Naive thymus-derived CD4-positive, alpha-beta T cell (primary cell): ENCODE measurements at regions not wholly inside any gene's neighbourhood (a gene's known extent, or its start where the extent isn't known, plus 50 kb on each side); places are given as distances from the start of the nearest gene placed in this dataset. TPM values are rescaled to one million over a fixed set of nuclear protein-coding genes. Genes with fewer than 3 reads are reported as not detected.

Experiments
- ATAC-seq: fragments of 150-1000 bp; cut with Tn5 transposase; 2 replicates; pipeline ENCODE4 v1.10.0; 2021; ENCODE audit warnings: mild to moderate bottlenecking, moderate library complexity
- CTCF ChIA-PET: fragments of 350-600 bp; sonication (Branson Sonifier 250); formaldehyde crosslinking; loops from one replicate; lab custom pipeline; 2021; ENCODE audit warnings: antibody characterized with exemption; lab: Charles Lee
- POLR2A ChIA-PET: fragments of 350-600 bp; sonication (Branson Sonifier 250); formaldehyde crosslinking; loops from one replicate; lab custom pipeline; 2021; ENCODE audit warnings: antibody characterized with exemption, inconsistent platforms; lab: Charles Lee
- DNase-seq, 9 donors: peaks; one replicate each; pipeline versions ENCODE4 v3.0.0 to v3.0.0-alpha.2; 2020 to 2022; ENCODE audit warnings: mixed read lengths in 1 of 9
- H3K27ac ChIP-seq: one replicate; pipeline ENCODE4 v1.7.0; 2013; ENCODE audit warnings: mild to moderate bottlenecking, low read depth, low read length, moderate library complexity
- H3K27me3 ChIP-seq, 2 donors: one replicate each; pipeline ENCODE4 v1.7.0; 2013; ENCODE audit warnings: low read length in 2 of 2, mild to moderate bottlenecking in 2 of 2, moderate library complexity in 2 of 2; ENCODE audit not compliant: control insufficient read depth in 2 of 2, insufficient read depth in 2 of 2
- H3K36me3 ChIP-seq, 3 experiments: 1 replicate in 2 of 3; 2 replicates in 1 of 3; pipeline ENCODE4 v1.7.0; 2013; ENCODE audit warnings: low read length in 3 of 3, mild to moderate bottlenecking in 3 of 3, moderate library complexity in 1 of 3; ENCODE audit not compliant: insufficient read depth in 3 of 3, control insufficient read depth in 2 of 3
- H3K4me1 ChIP-seq, 2 donors: one replicate each; pipeline ENCODE4 v1.7.0; 2013; ENCODE audit warnings: low read length in 2 of 2, mild to moderate bottlenecking in 2 of 2, moderate library complexity in 1 of 2; ENCODE audit not compliant: control insufficient read depth in 2 of 2, insufficient read depth in 2 of 2
- H3K4me3 ChIP-seq: 2 replicates; pipeline ENCODE4 v1.7.0; 2013; ENCODE audit warnings: mild to moderate bottlenecking, low read length
- H3K9me3 ChIP-seq, 3 experiments: 1 replicate in 2 of 3; 2 replicates in 1 of 3; pipeline ENCODE4 v1.7.0; 2013; ENCODE audit warnings: low read length in 3 of 3; ENCODE audit not compliant: control insufficient read depth in 2 of 3
- H3K27ac Mint-ChIP-seq, 9 donors: one replicate each; pipeline ENCODE4 v1.8.0; 2020 to 2022; ENCODE audit warnings: mixed read lengths in 9 of 9, mild to moderate bottlenecking in 8 of 9, moderate library complexity in 5 of 9, inconsistent platforms in 2 of 9
- H3K27me3 Mint-ChIP-seq, 5 donors: one replicate each; pipeline ENCODE4 v1.8.0; 2021 to 2022; ENCODE audit warnings: mixed read lengths in 5 of 5, mild to moderate bottlenecking in 1 of 5
- H3K36me3 Mint-ChIP-seq, 5 donors: one replicate each; pipeline ENCODE4 v1.8.0; 2020 to 2022; ENCODE audit warnings: mixed read lengths in 5 of 5, mild to moderate bottlenecking in 3 of 5, inconsistent platforms in 1 of 5
- H3K4me1 Mint-ChIP-seq, 7 donors: one replicate each; pipeline ENCODE4 v1.8.0; 2020 to 2022; ENCODE audit warnings: mixed read lengths in 7 of 7, mild to moderate bottlenecking in 3 of 7, inconsistent platforms in 1 of 7
- H3K4me3 Mint-ChIP-seq, 10 donors: one replicate each; pipeline ENCODE4 v1.8.0; 2020 to 2022; ENCODE audit warnings: mild to moderate bottlenecking in 10 of 10, mixed read lengths in 10 of 10, moderate library complexity in 6 of 10, inconsistent platforms in 2 of 10
- H3K9me3 Mint-ChIP-seq, 11 donors: one replicate each; pipeline ENCODE4 v1.8.0; 2020 to 2022; ENCODE audit warnings: mixed read lengths in 11 of 11, mild to moderate bottlenecking in 4 of 11, inconsistent platforms in 1 of 11, moderate library complexity in 1 of 11
- intact Hi-C, 2 donors: fragments of 100-400 bp; cut with micrococcal nuclease; formaldehyde crosslinking; loops; one replicate each; pipeline ENCODE4 v1.15.1; 2023
- microRNA-seq: library from miRNA; unstranded; fragments of <30 nt; microRNA quantifications from one replicate; pipeline ENCODE4 v1.2.0, GENCODE V29; 2022; ENCODE audit warnings: borderline microRNAs expressed

GRCh38 chr9:119420231-119420630 lies 51.0 kb upstream of the BRINP1 start:
- ChIA-PET POLR2A (no interaction called here), CTCF (interaction anchor here (0.7 kb wide), 1 partner anchor 137 kb away, joined by 4 read pairs; no protein-coding TSS in a partner anchor)
- peaks cover 0 to 5% (median 0%) of the 10 kb centered on the region in 11 donors for H3K9me3 Mint-ChIP-seq
- H3K36me3 ChIP-seq: no peaks in the 10 kb centered on the region
- H3K4me3 Mint-ChIP-seq: no peak overlapping the region
- H3K4me1 ChIP-seq: no peaks in the 10 kb centered on the region
- intact Hi-C loops: no loop called here
- no peak for DNase-seq
- no peaks in the 10 kb centered on the region for H3K4me1 Mint-ChIP-seq
- H3K36me3 Mint-ChIP-seq: no peaks in the 10 kb centered on the region
- no peak overlapping the region for H3K27ac Mint-ChIP-seq
- no peak overlapping the region for H3K4me3 ChIP-seq
- peaks cover 0 to 4% (median 0%) of the 10 kb centered on the region in 5 donors for H3K27me3 Mint-ChIP-seq
- ATAC-seq: no peak
- no peaks in the 10 kb centered on the region for H3K9me3 ChIP-seq
- no peaks in the 10 kb centered on the region for H3K27me3 ChIP-seq
- H3K27ac ChIP-seq: no peak overlapping the region

Small RNA genes lying in the stretch of these regions (microRNA-seq; reads per million reads assigned to microRNA genes)
- gene MIR147A: not detected
